GM12873 (cell line): ENCODE measurements at regions not wholly inside any gene's neighbourhood (a gene's known extent, or its start where the extent isn't known, plus 50 kb on each side); places are given as distances from the start of the nearest gene placed in this dataset.

Source experiments
- TF ChIP-seq, protein P1 (sequence below): IDR thresholded peaks from 2 replicates; pipeline ENCODE4 v1.5.1; 2012; ENCODE audit warnings: low read depth, mild to moderate bottlenecking, moderate library complexity, low read length, control low read depth; ENCODE audit not compliant: insufficient read depth; ENCODE audit errors: missing control alignments

- TF ChIP-seq, protein P1, sequence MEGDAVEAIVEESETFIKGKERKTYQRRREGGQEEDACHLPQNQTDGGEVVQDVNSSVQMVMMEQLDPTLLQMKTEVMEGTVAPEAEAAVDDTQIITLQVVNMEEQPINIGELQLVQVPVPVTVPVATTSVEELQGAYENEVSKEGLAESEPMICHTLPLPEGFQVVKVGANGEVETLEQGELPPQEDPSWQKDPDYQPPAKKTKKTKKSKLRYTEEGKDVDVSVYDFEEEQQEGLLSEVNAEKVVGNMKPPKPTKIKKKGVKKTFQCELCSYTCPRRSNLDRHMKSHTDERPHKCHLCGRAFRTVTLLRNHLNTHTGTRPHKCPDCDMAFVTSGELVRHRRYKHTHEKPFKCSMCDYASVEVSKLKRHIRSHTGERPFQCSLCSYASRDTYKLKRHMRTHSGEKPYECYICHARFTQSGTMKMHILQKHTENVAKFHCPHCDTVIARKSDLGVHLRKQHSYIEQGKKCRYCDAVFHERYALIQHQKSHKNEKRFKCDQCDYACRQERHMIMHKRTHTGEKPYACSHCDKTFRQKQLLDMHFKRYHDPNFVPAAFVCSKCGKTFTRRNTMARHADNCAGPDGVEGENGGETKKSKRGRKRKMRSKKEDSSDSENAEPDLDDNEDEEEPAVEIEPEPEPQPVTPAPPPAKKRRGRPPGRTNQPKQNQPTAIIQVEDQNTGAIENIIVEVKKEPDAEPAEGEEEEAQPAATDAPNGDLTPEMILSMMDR, result no peak
These were observed 447.2 kb upstream of the CCDC54 start for GRCh38 chr3:106930086-106930485.

GRCh38 chr3:106931904-106932303 is 445.3 kb upstream of the CCDC54 start:
- TF ChIP-seq, protein P1, result no peak

DNA sequence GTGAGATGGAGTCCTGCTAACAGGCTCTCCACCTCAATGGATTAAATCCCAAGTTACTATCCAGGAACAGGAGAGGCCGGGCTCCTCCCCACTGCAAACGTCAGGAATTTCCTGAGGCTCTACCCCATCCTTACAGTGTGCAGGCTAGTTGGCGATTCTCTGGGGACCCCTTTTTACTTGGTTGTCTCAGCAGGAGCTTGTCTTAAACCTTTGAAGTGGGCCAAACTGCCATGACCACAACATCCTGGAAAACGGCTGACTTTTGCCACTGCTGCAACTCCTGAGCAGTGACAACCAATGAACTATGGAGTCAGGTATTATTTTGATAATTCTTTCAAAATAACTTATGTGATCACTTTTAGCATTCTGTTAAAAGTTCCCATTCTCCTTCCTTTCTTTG is 440.9 kb upstream of the CCDC54 start:
- TF ChIP-seq, protein P1, result no peak

- TF ChIP-seq, protein P1, result no peak
These were observed 435.2 kb upstream of the CCDC54 start for GRCh38 chr3:106942051-106942450.

- TF ChIP-seq, protein P1, result no peak
These were observed 434.2 kb upstream of the CCDC54 start for GRCh38 chr3:106943071-106943470.

DNA sequence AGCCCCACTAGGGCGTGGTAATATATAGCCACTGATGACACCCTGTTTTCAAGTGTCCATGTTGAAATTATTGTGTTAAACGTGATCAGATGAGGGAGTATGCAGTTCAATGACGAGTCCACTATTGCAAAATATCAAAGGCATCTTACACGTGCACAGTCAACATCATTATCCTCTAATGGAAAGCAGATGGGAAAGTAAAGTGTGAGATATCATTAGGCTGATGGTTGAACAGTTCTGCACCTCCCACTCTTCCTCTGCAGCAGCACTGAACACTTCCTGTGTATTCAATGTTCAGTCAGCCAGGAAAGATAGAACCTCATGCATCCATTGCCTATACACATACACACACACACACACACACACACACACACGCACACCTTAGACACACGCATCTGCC is 431.8 kb upstream of the CCDC54 start:
- TF ChIP-seq, protein P1, result no peak

DNA sequence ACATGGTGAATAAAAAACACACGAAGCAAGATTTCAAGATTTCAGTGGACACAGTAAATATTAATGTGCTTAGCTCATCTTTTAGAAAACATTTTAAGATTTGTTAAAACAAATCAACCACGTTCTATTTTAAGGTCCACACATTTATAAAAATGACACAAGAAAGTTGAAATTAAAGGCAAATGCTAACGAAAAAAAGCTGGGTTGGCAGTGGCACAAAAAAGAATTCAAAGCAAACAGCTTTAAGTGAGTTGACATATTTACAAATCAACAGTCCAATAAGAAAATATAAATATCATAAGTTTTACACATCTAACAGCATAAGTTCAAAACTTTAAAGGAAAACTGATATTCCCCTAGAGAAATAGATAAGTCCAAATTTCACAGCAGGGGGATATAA is 430.4 kb upstream of the CCDC54 start:
- TF ChIP-seq, protein P1, result no peak
